ENCODE measurements at regions not wholly inside any gene's neighbourhood (a gene's known extent, or its start where the extent isn't known, plus 50 kb on each side); places are given as distances from the start of the nearest gene placed in this dataset.

DNA sequence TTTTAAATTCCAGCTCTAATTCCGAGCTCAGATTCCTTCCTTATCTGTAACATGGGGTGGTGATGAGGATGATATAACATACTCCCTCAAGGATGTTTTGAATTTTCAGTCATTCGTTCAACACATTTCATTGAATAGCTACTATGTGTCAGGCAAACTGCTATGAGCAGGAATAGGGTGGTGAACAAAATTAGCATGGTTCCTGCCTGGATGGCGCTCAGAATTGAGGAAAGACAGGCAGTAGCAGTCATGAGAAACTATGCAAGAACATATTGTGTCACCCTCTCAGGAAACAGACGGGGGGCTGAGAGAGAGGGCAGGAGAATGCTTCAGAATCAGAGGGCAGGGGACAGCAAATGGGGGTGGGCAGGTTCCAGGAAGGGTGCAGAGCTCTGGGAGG, 265.2 kb downstream of the NSG2 start:
- no peak for TF ChIP-seq CTCF (IDR thresholded peaks at IDR 0.05)
- TF ChIP-seq POLR2AphosphoS5 (IDR thresholded peaks at IDR 0.05; ENCODE audit: low read depth, low read length) = no peak
- TF ChIP-seq, protein P1, sequence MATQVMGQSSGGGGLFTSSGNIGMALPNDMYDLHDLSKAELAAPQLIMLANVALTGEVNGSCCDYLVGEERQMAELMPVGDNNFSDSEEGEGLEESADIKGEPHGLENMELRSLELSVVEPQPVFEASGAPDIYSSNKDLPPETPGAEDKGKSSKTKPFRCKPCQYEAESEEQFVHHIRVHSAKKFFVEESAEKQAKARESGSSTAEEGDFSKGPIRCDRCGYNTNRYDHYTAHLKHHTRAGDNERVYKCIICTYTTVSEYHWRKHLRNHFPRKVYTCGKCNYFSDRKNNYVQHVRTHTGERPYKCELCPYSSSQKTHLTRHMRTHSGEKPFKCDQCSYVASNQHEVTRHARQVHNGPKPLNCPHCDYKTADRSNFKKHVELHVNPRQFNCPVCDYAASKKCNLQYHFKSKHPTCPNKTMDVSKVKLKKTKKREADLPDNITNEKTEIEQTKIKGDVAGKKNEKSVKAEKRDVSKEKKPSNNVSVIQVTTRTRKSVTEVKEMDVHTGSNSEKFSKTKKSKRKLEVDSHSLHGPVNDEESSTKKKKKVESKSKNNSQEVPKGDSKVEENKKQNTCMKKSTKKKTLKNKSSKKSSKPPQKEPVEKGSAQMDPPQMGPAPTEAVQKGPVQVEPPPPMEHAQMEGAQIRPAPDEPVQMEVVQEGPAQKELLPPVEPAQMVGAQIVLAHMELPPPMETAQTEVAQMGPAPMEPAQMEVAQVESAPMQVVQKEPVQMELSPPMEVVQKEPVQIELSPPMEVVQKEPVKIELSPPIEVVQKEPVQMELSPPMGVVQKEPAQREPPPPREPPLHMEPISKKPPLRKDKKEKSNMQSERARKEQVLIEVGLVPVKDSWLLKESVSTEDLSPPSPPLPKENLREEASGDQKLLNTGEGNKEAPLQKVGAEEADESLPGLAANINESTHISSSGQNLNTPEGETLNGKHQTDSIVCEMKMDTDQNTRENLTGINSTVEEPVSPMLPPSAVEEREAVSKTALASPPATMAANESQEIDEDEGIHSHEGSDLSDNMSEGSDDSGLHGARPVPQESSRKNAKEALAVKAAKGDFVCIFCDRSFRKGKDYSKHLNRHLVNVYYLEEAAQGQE (IDR thresholded peaks at IDR 0.05; ENCODE audit: insufficient read depth in 1 of 2, low read depth in 2 of 2, low read length in 1 of 2) = no peak
- TF ChIP-seq SIN3A (IDR thresholded peaks at IDR 0.05; ENCODE audit: borderline replicate concordance, insufficient read depth, low read depth, low read length) = no peak

Measured in Panc1 (cell line).